Muscle layer of colon (tissue), 2 donors: ENCODE measurements at regions not wholly inside any gene's neighbourhood (a gene's known extent, or its start where the extent isn't known, plus 50 kb on each side); places are given as distances from the start of the nearest gene placed in this dataset.

Source experiments
- H3K27ac ChIP-seq: one replicate; pipeline ENCODE4 v1.7.0; 2013; ENCODE audit warnings: low read depth, mild to moderate bottlenecking, low read length, moderate library complexity
- H3K27me3 ChIP-seq, 2 donors: one replicate each; pipeline ENCODE4 v1.7.0; 2013; ENCODE audit warnings: low read length in 2 of 2, mild to moderate bottlenecking in 2 of 2; ENCODE audit not compliant: insufficient read depth in 2 of 2, control insufficient read depth in 1 of 2
- H3K36me3 ChIP-seq: one replicate; pipeline ENCODE4 v1.7.0; 2013; ENCODE audit warnings: mild to moderate bottlenecking, low read length; ENCODE audit not compliant: insufficient read depth
- H3K4me1 ChIP-seq: one replicate; pipeline ENCODE4 v1.7.0; 2013; ENCODE audit warnings: mild to moderate bottlenecking, low read length; ENCODE audit not compliant: insufficient read depth
- H3K4me3 ChIP-seq, 2 donors: one replicate each; pipeline ENCODE4 v1.7.0; 2013; ENCODE audit warnings: low read length in 2 of 2, low read depth in 1 of 2, mild to moderate bottlenecking in 1 of 2, moderate library complexity in 1 of 2
- H3K9ac ChIP-seq: one replicate; pipeline ENCODE4 v1.7.0; 2013; ENCODE audit warnings: low read length
- H3K9me3 ChIP-seq: one replicate; pipeline ENCODE4 v1.7.0; 2013; ENCODE audit warnings: mild to moderate bottlenecking, low read length
- donor health status: abdominal sarcoma.
- donor health status: Adenocarcinoma of cecum.

DNA sequence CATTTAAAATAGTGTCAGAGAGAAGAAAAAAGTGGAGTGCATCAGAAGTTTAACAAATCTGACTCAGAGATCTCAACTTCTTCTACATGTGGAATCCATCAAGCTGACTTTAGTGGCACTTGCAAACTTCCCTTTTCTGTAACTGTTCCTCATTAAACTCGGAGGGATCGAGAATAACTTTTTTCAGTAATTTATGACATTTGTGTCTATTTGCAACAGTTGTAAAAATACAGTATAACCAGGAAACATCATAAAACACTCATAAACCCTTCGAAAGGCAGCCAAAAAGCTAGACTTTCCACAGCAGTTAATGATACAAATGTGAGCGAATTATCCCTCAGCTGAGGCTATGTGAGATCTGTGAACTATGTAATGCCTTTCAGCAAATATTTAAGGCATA is 1936.8 kb upstream of the SEL1L start:
- no peak overlapping the region for H3K27ac ChIP-seq
- no peaks in the 10 kb centered on the region for H3K36me3 ChIP-seq
- H3K27me3 ChIP-seq: no peaks in the 10 kb centered on the region
- H3K4me1 ChIP-seq: no peaks in the 10 kb centered on the region
- H3K9me3 ChIP-seq: no peaks in the 10 kb centered on the region
- no peak overlapping the region for H3K9ac ChIP-seq
- no peak overlapping the region for H3K4me3 ChIP-seq

DNA sequence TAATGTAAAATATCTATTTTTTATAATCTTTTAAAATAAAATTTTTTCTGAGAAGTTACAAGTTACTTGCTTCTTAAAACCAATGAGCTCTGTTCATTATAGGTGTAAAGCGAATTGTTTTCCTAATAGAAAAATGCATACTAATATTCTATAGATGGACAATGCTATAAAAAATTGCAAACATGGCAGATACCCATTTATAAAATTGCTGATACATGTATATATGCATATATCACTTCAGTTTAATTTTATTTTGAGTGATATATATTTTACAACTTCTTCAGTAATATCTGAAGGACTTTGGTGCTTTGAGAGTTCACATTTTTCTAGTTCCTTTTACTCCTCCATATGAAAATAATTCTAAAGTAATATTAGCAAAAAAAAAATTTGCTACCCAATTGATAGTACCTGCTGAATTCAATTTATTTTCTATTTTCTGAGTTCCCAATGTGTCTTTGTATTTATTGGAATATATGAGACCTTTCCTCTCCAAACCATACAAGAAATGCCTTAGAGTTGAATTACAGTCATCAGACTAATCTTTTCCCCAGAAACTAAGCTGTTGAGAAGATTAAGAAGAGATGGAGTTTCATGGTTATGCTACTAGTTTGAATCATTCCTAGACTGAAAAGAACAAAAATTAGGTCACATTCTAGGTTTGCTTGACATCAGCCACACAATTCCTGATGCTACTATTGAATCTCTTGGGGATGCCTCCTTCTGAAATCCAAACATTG is 1937.5 kb upstream of the SEL1L start:
- H3K4me1 ChIP-seq: no peaks in the 10 kb centered on the region
- no peak overlapping the region for H3K4me3 ChIP-seq
- H3K27me3 ChIP-seq: no peaks in the 10 kb centered on the region
- H3K27ac ChIP-seq: no peak overlapping the region
- H3K9me3 ChIP-seq: no peaks in the 10 kb centered on the region
- no peak overlapping the region for H3K9ac ChIP-seq
- no peaks in the 10 kb centered on the region for H3K36me3 ChIP-seq

DNA sequence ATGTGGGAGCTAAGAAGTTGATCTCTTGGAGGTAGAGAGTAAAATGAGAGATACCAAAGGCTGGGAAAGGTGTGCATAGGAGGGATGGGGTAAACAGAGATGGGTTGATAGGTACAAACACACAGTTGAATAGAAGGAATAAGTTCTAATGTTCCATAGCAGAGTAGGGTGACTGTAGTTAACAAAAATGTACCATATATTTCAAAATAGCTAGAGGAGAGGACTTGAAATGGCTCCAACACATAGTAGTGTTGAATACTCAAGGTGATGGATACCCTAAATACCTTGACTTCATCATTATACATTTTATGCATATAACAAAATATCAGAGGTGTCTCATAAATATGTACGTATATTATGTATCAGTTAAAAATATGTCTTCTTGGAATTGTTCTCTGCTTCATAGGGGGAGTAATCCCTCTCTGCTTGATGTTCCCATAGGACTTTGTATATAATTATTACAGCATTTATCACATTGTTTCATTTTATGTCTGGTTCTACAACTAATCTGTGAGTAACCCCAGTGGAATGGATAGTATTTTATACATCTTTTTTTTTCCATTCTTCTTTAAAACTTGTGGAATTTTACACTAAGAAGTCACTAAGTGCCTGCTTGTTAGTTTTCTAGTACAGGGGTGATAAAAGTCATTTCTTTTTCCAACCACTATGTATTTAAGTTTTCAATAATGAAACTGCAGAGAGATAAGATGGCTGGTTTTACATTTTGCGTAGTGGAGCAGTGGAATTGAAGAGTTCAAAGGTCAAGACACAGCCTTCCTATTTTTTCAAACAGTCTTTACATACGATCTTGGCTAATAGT is 1940.0 kb upstream of the SEL1L start:
- Histone ChIP-seq H3K4me3 (no peak overlapping the region), H3K9ac (no peak overlapping the region), H3K4me1 (no peaks in the 10 kb centered on the region), H3K27me3 (no peaks in the 10 kb centered on the region), H3K9me3 (no peaks in the 10 kb centered on the region), H3K27ac (no peak overlapping the region), H3K36me3 (no peaks in the 10 kb centered on the region)

GRCh38 chr14:83478741-83479140 is 1945.1 kb upstream of the SEL1L start:
- no peaks in the 10 kb centered on the region for H3K36me3 ChIP-seq
- no peak overlapping the region for H3K27ac ChIP-seq
- H3K4me3 ChIP-seq: no peak overlapping the region
- H3K27me3 ChIP-seq: no peaks in the 10 kb centered on the region
- no peak overlapping the region for H3K9ac ChIP-seq
- no peaks in the 10 kb centered on the region for H3K4me1 ChIP-seq
- no peaks in the 10 kb centered on the region for H3K9me3 ChIP-seq

DNA sequence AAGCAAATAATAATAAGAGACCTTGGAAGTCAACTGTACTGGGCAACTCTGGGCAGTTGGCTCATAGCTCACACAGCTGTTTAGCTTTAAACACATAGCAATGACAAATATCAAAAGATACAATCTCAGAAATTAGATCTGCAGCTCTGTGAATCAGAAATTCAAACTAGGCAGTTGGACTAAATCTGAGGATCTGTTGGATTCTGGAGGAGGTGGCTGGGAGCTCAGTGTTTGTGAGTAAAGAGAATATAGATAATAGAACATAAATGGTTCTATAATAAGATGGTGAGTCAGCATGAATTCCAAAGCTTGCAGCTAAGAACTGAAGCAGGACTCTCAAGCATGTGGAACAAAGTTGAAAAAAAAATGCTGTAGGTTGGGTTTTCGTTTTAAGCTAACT is 1949.4 kb upstream of the SEL1L start:
- Histone ChIP-seq H3K4me1 (no peaks in the 10 kb centered on the region), H3K27ac (no peak overlapping the region), H3K27me3 (no peaks in the 10 kb centered on the region), H3K9ac (no peak overlapping the region), H3K4me3 (no peak overlapping the region), H3K9me3 (no peaks in the 10 kb centered on the region), H3K36me3 (no peaks in the 10 kb centered on the region)

GRCh38 chr14:83485591-83485990 is 1951.9 kb upstream of the SEL1L start:
- H3K9ac ChIP-seq: no peak overlapping the region
- H3K36me3 ChIP-seq: no peaks in the 10 kb centered on the region
- H3K9me3 ChIP-seq: no peaks in the 10 kb centered on the region
- no peaks in the 10 kb centered on the region for H3K27me3 ChIP-seq
- H3K4me3 ChIP-seq: no peak overlapping the region
- H3K27ac ChIP-seq: no peak overlapping the region
- no peaks in the 10 kb centered on the region for H3K4me1 ChIP-seq

- H3K4me1 ChIP-seq: no peaks in the 10 kb centered on the region
- no peak overlapping the region for H3K9ac ChIP-seq
- H3K36me3 ChIP-seq: no peaks in the 10 kb centered on the region
- no peak overlapping the region for H3K27ac ChIP-seq
- H3K9me3 ChIP-seq: no peaks in the 10 kb centered on the region
- no peaks in the 10 kb centered on the region for H3K27me3 ChIP-seq
- H3K4me3 ChIP-seq: no peak overlapping the region
Measured at GRCh38 chr14:83491091-83491490, 1957.4 kb upstream of the SEL1L start.

DNA sequence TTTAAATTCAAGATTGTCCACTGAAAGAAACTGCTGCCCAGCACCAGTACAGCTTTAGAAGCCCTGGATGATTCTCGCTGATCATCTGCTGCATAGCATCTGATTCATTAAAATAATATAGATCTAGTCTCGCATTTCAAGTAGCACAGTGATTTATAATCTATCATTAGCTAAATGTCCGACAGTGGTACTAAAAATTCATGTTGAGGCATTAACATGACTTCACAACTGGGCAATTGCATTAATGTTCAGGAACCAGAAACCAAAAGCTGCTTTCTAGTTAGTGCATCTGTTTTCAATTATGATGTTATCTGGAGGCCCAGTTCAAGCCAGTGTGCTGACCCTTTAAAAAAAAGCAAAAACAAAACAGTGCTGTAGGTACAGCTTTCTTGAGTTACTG is 1987.2 kb upstream of the SEL1L start:
- H3K4me1 ChIP-seq: no peaks in the 10 kb centered on the region
- H3K9me3 ChIP-seq: no peaks in the 10 kb centered on the region
- no peak overlapping the region for H3K27ac ChIP-seq
- H3K4me3 ChIP-seq: no peak overlapping the region
- H3K9ac ChIP-seq: no peak overlapping the region
- no peaks in the 10 kb centered on the region for H3K27me3 ChIP-seq
- H3K36me3 ChIP-seq: no peaks in the 10 kb centered on the region

DNA sequence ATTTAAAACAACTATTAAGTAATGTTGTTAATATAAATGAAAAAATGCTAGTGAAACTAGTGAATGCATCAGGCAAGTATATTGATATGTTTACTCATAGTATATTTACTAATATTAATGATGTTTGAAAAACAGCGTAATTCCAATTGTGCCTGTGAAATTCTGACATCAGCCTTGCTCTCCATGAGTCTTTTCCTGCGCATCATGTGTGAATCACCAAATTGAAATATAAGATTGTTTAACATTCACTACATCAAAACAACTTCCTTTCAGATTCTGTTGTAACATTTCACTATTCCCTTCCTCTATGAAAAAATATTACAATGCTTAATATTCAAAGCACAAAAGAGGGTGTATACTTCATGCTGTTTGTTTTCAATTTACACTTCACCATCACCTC is 1995.9 kb upstream of the SEL1L start:
- Histone ChIP-seq H3K9ac (no peak overlapping the region), H3K9me3 (no peaks in the 10 kb centered on the region), H3K27me3 (no peaks in the 10 kb centered on the region), H3K36me3 (no peaks in the 10 kb centered on the region), H3K4me1 (no peaks in the 10 kb centered on the region), H3K27ac (no peak overlapping the region), H3K4me3 (no peak overlapping the region)

DNA sequence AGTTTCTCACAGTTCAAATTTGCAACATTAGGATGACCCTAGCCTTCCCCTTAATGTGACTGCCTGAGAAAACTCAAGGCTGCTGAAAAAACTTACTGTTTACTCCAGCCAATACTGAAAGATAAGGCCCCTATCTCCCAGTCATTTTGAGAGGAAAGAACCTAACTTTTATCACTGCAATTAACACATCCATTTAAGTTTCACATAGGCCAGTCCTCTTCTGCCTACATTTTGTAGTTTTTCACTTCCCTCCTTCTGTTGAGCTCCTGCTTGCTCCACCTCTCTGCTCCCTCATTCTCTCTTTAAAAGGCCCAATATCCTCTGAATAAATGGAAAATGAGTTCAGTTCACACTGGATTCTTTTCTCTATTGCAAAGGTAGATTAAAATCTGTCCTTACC is 1996.2 kb upstream of the FLRT2 start:
- H3K27me3 ChIP-seq: no peaks in the 10 kb centered on the region
- H3K9me3 ChIP-seq: no peaks in the 10 kb centered on the region
- no peaks in the 10 kb centered on the region for H3K4me1 ChIP-seq
- H3K9ac ChIP-seq: no peak overlapping the region
- no peak overlapping the region for H3K27ac ChIP-seq
- no peaks in the 10 kb centered on the region for H3K36me3 ChIP-seq
- no peak overlapping the region for H3K4me3 ChIP-seq

- Histone ChIP-seq H3K27ac (no peak overlapping the region), H3K4me1 (no peaks in the 10 kb centered on the region), H3K27me3 (no peaks in the 10 kb centered on the region), H3K36me3 (no peaks in the 10 kb centered on the region), H3K9me3 (no peaks in the 10 kb centered on the region), H3K4me3 (no peak overlapping the region), H3K9ac (no peak overlapping the region)
Measured at GRCh38 chr14:83534995-83535394, 1994.9 kb upstream of the FLRT2 start.

GRCh38 chr14:83535444-83535843 is 1994.5 kb upstream of the FLRT2 start:
- Histone ChIP-seq H3K4me3 (no peak overlapping the region), H3K4me1 (no peaks in the 10 kb centered on the region), H3K27me3 (no peaks in the 10 kb centered on the region), H3K9me3 (no peaks in the 10 kb centered on the region), H3K9ac (no peak overlapping the region), H3K36me3 (no peaks in the 10 kb centered on the region), H3K27ac (no peak overlapping the region)
